ENCODE measurements at regions not wholly inside any gene's neighbourhood (a gene's known extent, or its start where the extent isn't known, plus 50 kb on each side); places are given as distances from the start of the nearest gene placed in this dataset.
A peak's percentile ranks its signal among the peaks of the same experiment; 100 is the strongest.

DNA sequence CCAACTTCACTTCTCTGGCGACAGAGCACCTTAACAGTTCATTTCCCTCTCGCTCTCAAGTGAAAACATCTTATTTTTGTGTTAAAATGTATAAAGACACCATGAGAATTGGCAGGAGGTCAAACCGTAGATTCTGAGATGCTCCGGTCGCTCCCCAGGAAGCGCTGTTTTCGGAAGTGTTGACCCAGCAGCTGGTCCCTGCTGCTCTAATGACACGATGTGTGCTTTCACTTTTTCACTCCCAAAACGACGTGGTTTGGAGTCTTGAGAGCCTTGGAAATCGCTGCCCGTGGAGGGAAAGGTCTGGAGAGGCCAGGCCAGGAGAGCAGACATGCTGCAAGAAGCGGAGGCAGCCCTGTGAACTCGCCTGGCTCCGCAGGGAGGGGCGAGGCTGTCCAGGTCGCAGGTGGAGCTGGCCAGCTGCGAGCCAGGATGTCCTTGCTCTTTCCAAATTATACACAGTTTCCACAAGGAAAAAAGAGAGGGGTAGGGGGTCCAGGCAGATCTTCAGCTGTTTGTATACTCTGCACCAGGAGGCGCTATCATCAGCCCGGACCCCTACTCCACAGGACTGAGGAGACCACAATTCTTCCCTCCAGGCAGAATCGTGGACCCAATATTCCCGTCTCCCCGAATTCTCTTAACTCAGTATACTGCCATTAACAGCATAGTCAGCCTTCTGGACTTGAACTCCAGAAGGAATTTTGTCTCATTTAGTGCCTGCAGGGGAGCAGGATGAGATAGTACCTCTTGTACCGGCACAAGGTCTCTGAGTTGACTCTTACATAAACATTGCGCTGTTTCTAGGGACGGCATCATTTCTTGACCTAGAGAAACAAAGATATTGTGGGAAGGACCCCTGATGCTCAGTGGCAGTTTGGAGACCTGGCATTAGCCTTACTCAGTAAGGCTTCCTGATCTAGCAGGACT, 248.6 kb upstream of the ANKRD55 start:
- TF ChIP-seq, protein P1, sequence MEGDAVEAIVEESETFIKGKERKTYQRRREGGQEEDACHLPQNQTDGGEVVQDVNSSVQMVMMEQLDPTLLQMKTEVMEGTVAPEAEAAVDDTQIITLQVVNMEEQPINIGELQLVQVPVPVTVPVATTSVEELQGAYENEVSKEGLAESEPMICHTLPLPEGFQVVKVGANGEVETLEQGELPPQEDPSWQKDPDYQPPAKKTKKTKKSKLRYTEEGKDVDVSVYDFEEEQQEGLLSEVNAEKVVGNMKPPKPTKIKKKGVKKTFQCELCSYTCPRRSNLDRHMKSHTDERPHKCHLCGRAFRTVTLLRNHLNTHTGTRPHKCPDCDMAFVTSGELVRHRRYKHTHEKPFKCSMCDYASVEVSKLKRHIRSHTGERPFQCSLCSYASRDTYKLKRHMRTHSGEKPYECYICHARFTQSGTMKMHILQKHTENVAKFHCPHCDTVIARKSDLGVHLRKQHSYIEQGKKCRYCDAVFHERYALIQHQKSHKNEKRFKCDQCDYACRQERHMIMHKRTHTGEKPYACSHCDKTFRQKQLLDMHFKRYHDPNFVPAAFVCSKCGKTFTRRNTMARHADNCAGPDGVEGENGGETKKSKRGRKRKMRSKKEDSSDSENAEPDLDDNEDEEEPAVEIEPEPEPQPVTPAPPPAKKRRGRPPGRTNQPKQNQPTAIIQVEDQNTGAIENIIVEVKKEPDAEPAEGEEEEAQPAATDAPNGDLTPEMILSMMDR (IDR thresholded peaks at IDR 0.05), result peak in 1 of 6 experiments; percentile 19
- no peak for TF ChIP-seq POLR2A (IDR thresholded peaks at IDR 0.05)
